Fibroblast of pulmonary artery (primary cell): ENCODE measurements at regions not wholly inside any gene's neighbourhood (a gene's known extent, or its start where the extent isn't known, plus 50 kb on each side); places are given as distances from the start of the nearest gene placed in this dataset.

ENCODE experiments used
- DNase-seq: peaks from one replicate; pipeline ENCODE4 v3.0.0-alpha.2; 2010; ENCODE audit warnings: low read depth
- H3K4me3 ChIP-seq: replicated peaks from 2 replicates; pipeline ENCODE4 v1.5.1; 2011; ENCODE audit warnings: low read depth, mild to moderate bottlenecking, control low read depth, low read length, moderate library complexity
- TF ChIP-seq, protein P1 (sequence below): IDR thresholded peaks from 2 replicates; pipeline ENCODE4 v1.5.1; 2011; ENCODE audit warnings: mild to moderate bottlenecking, control low read depth, low read length, inconsistent platforms; ENCODE audit errors: missing control alignments

- DNase-seq = no peak
- no peak overlapping the region for H3K4me3 ChIP-seq
- TF ChIP-seq, protein P1, sequence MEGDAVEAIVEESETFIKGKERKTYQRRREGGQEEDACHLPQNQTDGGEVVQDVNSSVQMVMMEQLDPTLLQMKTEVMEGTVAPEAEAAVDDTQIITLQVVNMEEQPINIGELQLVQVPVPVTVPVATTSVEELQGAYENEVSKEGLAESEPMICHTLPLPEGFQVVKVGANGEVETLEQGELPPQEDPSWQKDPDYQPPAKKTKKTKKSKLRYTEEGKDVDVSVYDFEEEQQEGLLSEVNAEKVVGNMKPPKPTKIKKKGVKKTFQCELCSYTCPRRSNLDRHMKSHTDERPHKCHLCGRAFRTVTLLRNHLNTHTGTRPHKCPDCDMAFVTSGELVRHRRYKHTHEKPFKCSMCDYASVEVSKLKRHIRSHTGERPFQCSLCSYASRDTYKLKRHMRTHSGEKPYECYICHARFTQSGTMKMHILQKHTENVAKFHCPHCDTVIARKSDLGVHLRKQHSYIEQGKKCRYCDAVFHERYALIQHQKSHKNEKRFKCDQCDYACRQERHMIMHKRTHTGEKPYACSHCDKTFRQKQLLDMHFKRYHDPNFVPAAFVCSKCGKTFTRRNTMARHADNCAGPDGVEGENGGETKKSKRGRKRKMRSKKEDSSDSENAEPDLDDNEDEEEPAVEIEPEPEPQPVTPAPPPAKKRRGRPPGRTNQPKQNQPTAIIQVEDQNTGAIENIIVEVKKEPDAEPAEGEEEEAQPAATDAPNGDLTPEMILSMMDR = no peak
Measured at GRCh38 chr22:47608421-47608820, 846.0 kb downstream of the TBC1D22A start.

- DNase-seq = no peak
- no peak overlapping the region for H3K4me3 ChIP-seq
- TF ChIP-seq, protein P1 = no peak
Measured at GRCh38 chr22:47607486-47607885, 845.0 kb downstream of the TBC1D22A start.

GRCh38 chr22:47606426-47606825 lies 844.0 kb downstream of the TBC1D22A start:
- H3K4me3 ChIP-seq = no peak overlapping the region
- TF ChIP-seq, protein P1 = no peak
- DNase-seq = no peak

- TF ChIP-seq, protein P1 = no peak
- no peak for DNase-seq
- H3K4me3 ChIP-seq = no peak overlapping the region
Measured at GRCh38 chr22:47605886-47606285, 843.4 kb downstream of the TBC1D22A start.

DNA sequence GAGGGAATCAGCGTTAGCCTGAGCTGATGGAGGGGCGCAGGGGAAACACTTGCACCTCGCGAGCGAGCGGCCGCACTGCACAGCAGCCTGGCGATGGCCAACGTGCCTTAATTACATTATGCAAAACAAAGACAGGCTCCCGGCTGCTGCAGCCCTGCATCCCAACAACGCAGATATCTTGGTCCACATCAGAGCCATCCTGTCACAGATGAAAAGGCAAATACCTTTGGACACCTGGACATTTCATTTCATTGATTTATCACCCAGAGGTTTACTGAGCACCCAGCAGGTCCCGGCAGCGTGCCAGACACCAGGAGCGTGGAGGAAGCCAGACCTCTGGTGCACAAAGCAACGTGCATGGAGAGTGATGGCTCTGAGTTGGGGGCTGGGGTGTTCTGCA lies 843.0 kb downstream of the TBC1D22A start:
- H3K4me3 ChIP-seq = no peak overlapping the region
- TF ChIP-seq, protein P1 = no peak
- no peak for DNase-seq

DNA sequence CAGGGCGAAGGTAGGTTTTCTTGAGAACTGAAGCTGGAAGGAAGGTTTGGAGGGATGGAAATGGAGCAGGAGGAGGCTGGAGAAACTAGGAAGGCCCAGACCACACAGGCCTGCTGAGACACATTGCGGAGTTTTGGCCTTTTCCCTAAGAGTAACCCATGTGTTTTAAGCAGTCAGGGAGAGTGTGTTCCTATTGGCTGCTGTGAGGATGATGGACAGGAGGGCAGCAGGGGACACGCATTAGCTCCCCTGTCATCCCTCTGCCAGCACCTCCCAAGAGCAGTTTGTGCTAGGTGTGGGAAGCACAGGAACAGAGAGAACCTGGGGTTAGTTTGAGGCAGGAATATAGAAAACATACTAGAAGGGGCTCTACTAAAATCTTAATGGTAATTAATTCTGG lies 842.1 kb downstream of the TBC1D22A start:
- no peak for DNase-seq
- no peak overlapping the region for H3K4me3 ChIP-seq
- TF ChIP-seq, protein P1 = no peak

DNA sequence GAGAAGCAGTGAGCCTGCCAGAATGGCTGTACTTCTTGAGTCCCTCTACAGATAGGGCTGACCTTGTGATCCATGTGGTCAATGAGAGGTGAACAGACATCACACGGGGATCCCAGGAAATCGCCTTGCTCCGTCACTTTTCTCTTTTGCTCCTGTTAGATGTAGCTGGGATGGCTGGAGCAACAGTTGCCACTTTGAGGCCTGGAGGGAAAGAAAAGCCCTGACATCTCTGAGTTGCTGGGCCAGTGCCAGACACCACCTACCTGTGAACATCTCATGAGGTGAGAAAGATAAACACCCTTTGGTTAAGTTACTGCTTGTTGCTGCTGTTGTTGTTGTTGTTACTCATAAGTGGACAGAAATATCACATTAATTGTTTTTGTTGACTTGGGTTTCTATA lies 840.3 kb downstream of the TBC1D22A start:
- H3K4me3 ChIP-seq = no peak overlapping the region
- TF ChIP-seq, protein P1 = no peak
- no peak for DNase-seq
